Adrenal gland (tissue), 9 donors: ENCODE measurements at regions not wholly inside any gene's neighbourhood (a gene's known extent, or its start where the extent isn't known, plus 50 kb on each side); places are given as distances from the start of the nearest gene placed in this dataset.

Experiments used
- DNase-seq, 7 donors: peaks; one replicate each; pipeline ENCODE4 v3.0.0-alpha.2; 2019 to 2020
- H3K27ac ChIP-seq, 5 donors: fragments of 200-600 bp; sonication (generic) in 4 of 5; 1 replicate in 3 of 5; 2 replicates in 2 of 5; pipeline versions ENCODE4 v1.5.1 to v1.8.0; 2016 to 2020; ENCODE audit warnings: mild to moderate bottlenecking in 1 of 5
- H3K27me3 ChIP-seq: fragments of 200-600 bp; 2 replicates; pipeline ENCODE4 v1.8.0; 2021
- H3K36me3 ChIP-seq, 2 donors: fragments of 200-600 bp; replicated peaks in 1 of 2; 1 replicate in 1 of 2; 2 replicates in 1 of 2; pipeline versions ENCODE4 v1.5.1 to v1.8.0; 2018 to 2022
- H3K4me1 ChIP-seq, 2 donors: fragments of 200-600 bp; replicated peaks in 1 of 2; 1 replicate in 1 of 2; 2 replicates in 1 of 2; pipeline versions ENCODE4 v1.5.1 to v1.8.0; 2018 to 2021
- H3K4me3 ChIP-seq, 4 donors: fragments of 200-600 bp; sonication (generic) in 3 of 4; one replicate each; pipeline ENCODE4 v1.5.1; 2016 to 2018
- H3K9me3 ChIP-seq, 3 donors: fragments of 200-600 bp; sonication (generic) in 1 of 3; replicated peaks in 1 of 3; 1 replicate in 2 of 3; 2 replicates in 1 of 3; pipeline versions ENCODE4 v1.5.1 to v1.8.0; 2016 to 2021
- CTCF ChIP-seq, 6 experiments: fragments of 450-650 bp in 4 of 6; fragments of 200-600 bp in 2 of 6; sonication (generic) in 1 of 6; IDR thresholded peaks; 1 replicate in 5 of 6; 2 replicates in 1 of 6; pipeline versions ENCODE4 v1.5.1 to v1.8.0; 2016 to 2021; ENCODE audit warnings: antibody characterized with exemption in 6 of 6, mild to moderate bottlenecking in 2 of 6, moderate library complexity in 1 of 6
- POLR2A ChIP-seq, 2 donors: fragments of 450-650 bp; IDR thresholded peaks; one replicate each; pipeline ENCODE4 v1.6.1; 2017; ENCODE audit warnings: antibody characterized with exemption in 2 of 2, mild to moderate bottlenecking in 2 of 2, moderate library complexity in 1 of 2
- WGBS, 4 donors: extraction: QIAGEN DNeasy Blood & Tissue Kit in 2 of 4; methylation state at CpG; one replicate each; pipeline versions ENCODE4 v1.1.5 to v1.1.7; 2013 to 2017; 5-methylcytosine and 5-hydroxymethylcytosine counted together
- intact Hi-C, 2 donors: fragments of 100-400 bp; cut with DNase I; formaldehyde crosslinking; loops; one replicate each; pipeline versions ENCODE4 v1.14.1 to v1.15.0; 2022 to 2023
- donor health status: healthy with polysubstance abuse.
- donor health status: Bipolar disorder and iron deficiency.
- donor health status: DM: yes; HTN: yes; CAD: no.
- donor health status: DM: no; HTN: no; CAD: no.
- donor health status: DM: no; HTN: no; CAD: no.

GRCh38 chr20:39225536-39225935 is 263.4 kb downstream of the DHX35 start:
- DNase-seq, result no peak
- Histone ChIP-seq H3K4me3 (no peak overlapping the region), H3K9me3 (no peaks in the 10 kb centered on the region), H3K27me3 (peaks cover 3% of the 10 kb centered on the region), H3K36me3 (no peaks in the 10 kb centered on the region), H3K4me1 (no peaks in the 10 kb centered on the region), H3K27ac (no peak overlapping the region)
- TF ChIP-seq POLR2A (IDR thresholded peaks at IDR 0.05), result no peak
- TF ChIP-seq CTCF (IDR thresholded peaks at IDR 0.05), result no peak
- 49 to 60% (median 53%) methylated on average over 4 to 5 of the region's 5 CpGs for WGBS, 4 donors
- intact Hi-C loops, result no loop called here

GRCh38 chr20:39222101-39222500 is 260.0 kb downstream of the DHX35 start:
- Histone ChIP-seq H3K9me3 (no peaks in the 10 kb centered on the region), H3K27ac (no peak overlapping the region), H3K27me3 (peaks cover 3% of the 10 kb centered on the region), H3K4me1 (no peaks in the 10 kb centered on the region), H3K4me3 (no peak overlapping the region), H3K36me3 (no peaks in the 10 kb centered on the region)
- WGBS, 4 donors, result 21 to 32% (median 27%) methylated on average over 1 of the region's 1 CpG
- no peak for DNase-seq
- intact Hi-C loops, result no loop called here
- TF ChIP-seq CTCF (IDR thresholded peaks at IDR 0.05) (no peak), POLR2A (IDR thresholded peaks at IDR 0.05) (no peak)

- no peak overlapping the region for H3K4me3 ChIP-seq
- 71 to 91% (median 87%) methylated on average over 3 of the region's 3 CpGs for WGBS, 4 donors
- TF ChIP-seq POLR2A (IDR thresholded peaks at IDR 0.05) (no peak), CTCF (IDR thresholded peaks at IDR 0.05) (no peak)
Measured at GRCh38 chr20:39216195-39216594, 254.1 kb downstream of the DHX35 start.

GRCh38 chr20:39214828-39215227 is 252.7 kb downstream of the DHX35 start:
- WGBS, 4 donors, result 48 to 73% (median 62%) methylated on average over 1 to 2 of the region's 2 CpGs
- Histone ChIP-seq H3K27ac (no peak overlapping the region), H3K36me3 (no peaks in the 10 kb centered on the region), H3K9me3 (no peaks in the 10 kb centered on the region), H3K4me3 (no peak overlapping the region), H3K4me1 (no peaks in the 10 kb centered on the region), H3K27me3 (no peaks in the 10 kb centered on the region)
- intact Hi-C loops, result no loop called here
- no peak for TF ChIP-seq POLR2A (IDR thresholded peaks at IDR 0.05)
- no peak for TF ChIP-seq CTCF (IDR thresholded peaks at IDR 0.05)
- DNase-seq, result no peak

More at GRCh38 chr20:39216195-39216594, 254.1 kb downstream of the DHX35 start:
- Histone ChIP-seq H3K27ac (no peak overlapping the region), H3K4me1 (no peaks in the 10 kb centered on the region), H3K36me3 (no peaks in the 10 kb centered on the region), H3K27me3 (no peaks in the 10 kb centered on the region), H3K9me3 (no peaks in the 10 kb centered on the region)
- DNase-seq, result no peak
- intact Hi-C loops, result no loop called here
